GM12878 (cell line): ENCODE measurements at regions not wholly inside any gene's neighbourhood (a gene's known extent, or its start where the extent isn't known, plus 50 kb on each side); places are given as distances from the start of the nearest gene placed in this dataset.

Source experiments
- BCL3 ChIP-seq: IDR thresholded peaks from 2 replicates; pipeline ENCODE4 v1.6.1; 2011; ENCODE audit warnings: borderline replicate concordance, low read depth, mild to moderate bottlenecking, moderate library complexity, low read length; ENCODE audit not compliant: insufficient read depth, poor library complexity, severe bottlenecking
- CEBPB ChIP-seq, 2 experiments: fragments of 150-350 bp in 1 of 2; IDR thresholded peaks; 2 replicates each; pipeline ENCODE4 v1.6.1; 2012 to 2014; ENCODE audit warnings: low read depth in 2 of 2, low read length in 2 of 2, borderline replicate concordance in 1 of 2, inconsistent platforms in 1 of 2
- NBN ChIP-seq: fragments of 450-650 bp; IDR thresholded peaks from 2 replicates; pipeline ENCODE4 v1.6.1; 2016
- POLR2AphosphoS5 ChIP-seq: IDR thresholded peaks from 2 replicates; pipeline ENCODE4 v1.6.1; 2011; ENCODE audit warnings: mild to moderate bottlenecking, low read length, inconsistent platforms

GRCh38 chr10:43796781-43797180 lies 148.1 kb upstream of the ZNF32 start:
- TF ChIP-seq NBN (no peak), CEBPB (IDR thresholded peaks at IDR 0.05; ENCODE audit: borderline replicate concordance in 1 of 2, low read depth in 2 of 2, low read length in 2 of 2) (no peak), BCL3 (no peak), POLR2AphosphoS5 (no peak)
